ENCODE measurements at regions not wholly inside any gene's neighbourhood (a gene's known extent, or its start where the extent isn't known, plus 50 kb on each side); places are given as distances from the start of the nearest gene placed in this dataset.
A peak's percentile ranks its signal among the peaks of the same experiment; 100 is the strongest.
"Not testable (repeated sequence)": the region's sequence is repeated elsewhere in the genome, so short reads cannot be mapped to it uniquely, and the experiment has no call there.

GRCh38 chr7:115183431-115184057 lies 261.6 kb downstream of the MDFIC start:
- no peak for DNase-seq

- DNase-seq = no peak
Observed at GRCh38 chr7:115178835-115179234, 256.9 kb downstream of the MDFIC start.

- DNase-seq = no peak
Observed at GRCh38 chr7:115177823-115178222, 255.9 kb downstream of the MDFIC start.

GRCh38 chr7:115177103-115177502 lies 255.2 kb downstream of the MDFIC start:
- no peak for DNase-seq

- not testable (repeated sequence) for DNase-seq
Observed at GRCh38 chr7:115172397-115172796, 250.5 kb downstream of the MDFIC start.

- DNase-seq = no peak
Observed at GRCh38 chr7:115153769-115154477, 232.0 kb downstream of the MDFIC start.

GRCh38 chr7:115153176-115153575 lies 231.3 kb downstream of the MDFIC start:
- DNase-seq = peak in 1 of 2 experiments; percentile 17

- no peak for DNase-seq
Observed at GRCh38 chr7:115146148-115146547, 224.3 kb downstream of the MDFIC start.

- DNase-seq = no peak
Observed at GRCh38 chr7:115145512-115145911, 223.6 kb downstream of the MDFIC start.

- no peak for DNase-seq
Observed at GRCh38 chr7:115137816-115138215, 215.9 kb downstream of the MDFIC start.

- no peak for DNase-seq
Observed at GRCh38 chr7:115136796-115137443, 215.0 kb downstream of the MDFIC start.

- no peak for DNase-seq
Observed at GRCh38 chr7:115135769-115136410, 214.0 kb downstream of the MDFIC start.

GRCh38 chr7:115135146-115135545 lies 213.3 kb downstream of the MDFIC start:
- DNase-seq = no peak

GRCh38 chr7:115133248-115133647 lies 211.4 kb downstream of the MDFIC start:
- no peak for DNase-seq

GRCh38 chr7:115132096-115132495 lies 210.2 kb downstream of the MDFIC start:
- DNase-seq = no peak

- no peak for DNase-seq
Observed at GRCh38 chr7:115128154-115128553, 206.3 kb downstream of the MDFIC start.

- no peak for DNase-seq
Observed at GRCh38 chr7:115127399-115128021, 205.6 kb downstream of the MDFIC start.

GRCh38 chr7:115125750-115126149 lies 203.9 kb downstream of the MDFIC start:
- DNase-seq = no peak

- DNase-seq = no peak
Observed at GRCh38 chr7:115125312-115125711, 203.4 kb downstream of the MDFIC start.

- DNase-seq = no peak
Observed at GRCh38 chr7:115124409-115124939, 202.6 kb downstream of the MDFIC start.

GRCh38 chr7:115123441-115123840 lies 201.5 kb downstream of the MDFIC start:
- DNase-seq = no peak

GRCh38 chr7:115122388-115122787 lies 200.5 kb downstream of the MDFIC start:
- DNase-seq = no peak

- DNase-seq = no peak
Observed at GRCh38 chr7:115117748-115118147, 195.9 kb downstream of the MDFIC start.

All from NCI-H1930 (cell line).